ENCODE measurements at regions not wholly inside any gene's neighbourhood (a gene's known extent, or its start where the extent isn't known, plus 50 kb on each side); places are given as distances from the start of the nearest gene placed in this dataset.

- no TSS peak for BruUV-seq (replicated peaks)
- Histone ChIP-seq H4K20me1 (ENCODE audit: insufficient read depth) (no peaks in the 10 kb centered on the region), H3K79me2 (ENCODE audit: low read depth) (no peaks in the 10 kb centered on the region), H3K4me3 (no peak overlapping the region), H3K9me2 (ENCODE audit: insufficient read depth) (no peaks in the 10 kb centered on the region), H3K27ac (no peak overlapping the region), H3F3A (ENCODE audit: insufficient read depth, low read depth) (no peaks in the 10 kb centered on the region), H3K9me3 (ENCODE audit: insufficient read depth, low read depth) (no peaks in the 10 kb centered on the region), H3K27me3 (ENCODE audit: insufficient read depth, low read depth) (no peaks in the 10 kb centered on the region), H3K4me2 (no peak overlapping the region), H3K36me3 (ENCODE audit: low read depth) (no peaks in the 10 kb centered on the region), H3K4me1 (replicated peaks; ENCODE audit: insufficient read depth) (no peaks in the 10 kb centered on the region), H2AFZ (no peak overlapping the region)
- ChIA-PET POLR2A (ENCODE audit: unreplicated experiment) (no interaction called here), CTCF (no interaction called here)
- TF ChIP-seq CTCF (conservative IDR thresholded peaks at IDR 0.05) (no peak), EZH2 (IDR thresholded peaks at IDR 0.05; ENCODE audit: low read depth) (no peak)
- intact Hi-C loops (cut with micrococcal nuclease; ENCODE audit: unreplicated experiment): no loop called here
- DNase-seq: no peak
Measured at GRCh38 chr12:59304077-59304721, 291.6 kb upstream of the SLC16A7 start.

- H2AFZ ChIP-seq: no peak overlapping the region
- H3K27ac ChIP-seq: no peak overlapping the region
- H3K9me2 ChIP-seq (ENCODE audit: insufficient read depth): no peaks in the 10 kb centered on the region
- CTCF ChIA-PET: no interaction called here
- TF ChIP-seq CTCF (conservative IDR thresholded peaks at IDR 0.05) (no peak), EZH2 (IDR thresholded peaks at IDR 0.05; ENCODE audit: low read depth) (no peak)
- no peaks in the 10 kb centered on the region for H3K27me3 ChIP-seq (ENCODE audit: insufficient read depth, low read depth)
- no peaks in the 10 kb centered on the region for H3K79me2 ChIP-seq (ENCODE audit: low read depth)
- H3K4me1 ChIP-seq (replicated peaks; ENCODE audit: insufficient read depth): no peaks in the 10 kb centered on the region
- H3K4me3 ChIP-seq: no peak overlapping the region
- no peaks in the 10 kb centered on the region for H3F3A ChIP-seq (ENCODE audit: insufficient read depth, low read depth)
- POLR2A ChIA-PET (ENCODE audit: unreplicated experiment): no interaction called here
- H3K4me2 ChIP-seq: no peak overlapping the region
- H3K9me3 ChIP-seq (ENCODE audit: insufficient read depth, low read depth): no peaks in the 10 kb centered on the region
- no peak for DNase-seq
- no peaks in the 10 kb centered on the region for H4K20me1 ChIP-seq (ENCODE audit: insufficient read depth)
- BruUV-seq (replicated peaks): no TSS peak
- intact Hi-C loops (cut with micrococcal nuclease; ENCODE audit: unreplicated experiment): no loop called here
- H3K36me3 ChIP-seq (ENCODE audit: low read depth): no peaks in the 10 kb centered on the region
Measured at GRCh38 chr12:59298296-59298695, 297.5 kb upstream of the SLC16A7 start.

GRCh38 chr12:59294221-59294620, 301.6 kb upstream of the SLC16A7 start:
- H3K4me3 ChIP-seq: no peak overlapping the region
- H2AFZ ChIP-seq: no peak overlapping the region
- ChIA-PET POLR2A (ENCODE audit: unreplicated experiment) (no interaction called here), CTCF (no interaction called here)
- intact Hi-C loops (cut with micrococcal nuclease; ENCODE audit: unreplicated experiment): no loop called here
- BruUV-seq (replicated peaks): no TSS peak
- H3K4me1 ChIP-seq (replicated peaks; ENCODE audit: insufficient read depth): no peaks in the 10 kb centered on the region
- H3K27me3 ChIP-seq (ENCODE audit: insufficient read depth, low read depth): no peaks in the 10 kb centered on the region
- no peak for DNase-seq
- no peak overlapping the region for H3K4me2 ChIP-seq
- H3K36me3 ChIP-seq (ENCODE audit: low read depth): no peaks in the 10 kb centered on the region
- TF ChIP-seq EZH2 (IDR thresholded peaks at IDR 0.05; ENCODE audit: low read depth): no peak
- TF ChIP-seq CTCF (conservative IDR thresholded peaks at IDR 0.05): no peak
- no peaks in the 10 kb centered on the region for H3K9me2 ChIP-seq (ENCODE audit: insufficient read depth)
- H3K79me2 ChIP-seq (ENCODE audit: low read depth): no peaks in the 10 kb centered on the region
- H3K27ac ChIP-seq: no peak overlapping the region
- no peaks in the 10 kb centered on the region for H3K9me3 ChIP-seq (ENCODE audit: insufficient read depth, low read depth)
- H3F3A ChIP-seq (ENCODE audit: insufficient read depth, low read depth): no peaks in the 10 kb centered on the region
- no peaks in the 10 kb centered on the region for H4K20me1 ChIP-seq (ENCODE audit: insufficient read depth)
